CD4-positive, alpha-beta T cell treated with Interleukin-17A for 4 hours (primary cell): ENCODE measurements at regions not wholly inside any gene's neighbourhood (a gene's known extent, or its start where the extent isn't known, plus 50 kb on each side); places are given as distances from the start of the nearest gene placed in this dataset.

ENCODE experiments used
- DNase-seq: peaks from one replicate; pipeline ENCODE4 v3.0.0-alpha.2; 2020; ENCODE audit warnings: mixed read lengths

DNA sequence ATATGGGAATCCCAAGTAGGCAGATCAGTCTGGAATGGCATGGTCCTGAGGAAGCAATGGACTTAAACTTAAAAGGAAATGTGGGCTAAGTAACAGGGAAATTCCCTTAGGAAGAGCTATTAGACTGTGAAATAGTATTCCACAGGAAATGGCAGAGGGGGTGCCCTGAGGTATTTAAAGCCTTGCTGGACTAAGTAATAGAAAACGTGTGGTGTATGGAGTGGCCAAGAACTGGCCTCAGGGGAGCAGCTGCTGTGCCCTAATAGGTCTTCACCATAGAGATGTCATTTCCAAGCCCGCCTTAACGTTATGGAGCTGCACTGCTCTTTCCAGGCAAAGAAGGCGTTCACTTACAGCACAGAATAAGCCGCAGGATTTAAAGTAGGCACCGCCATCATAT, 365.2 kb upstream of the ZMIZ1 start:
- DNase-seq, result no peak

DNA sequence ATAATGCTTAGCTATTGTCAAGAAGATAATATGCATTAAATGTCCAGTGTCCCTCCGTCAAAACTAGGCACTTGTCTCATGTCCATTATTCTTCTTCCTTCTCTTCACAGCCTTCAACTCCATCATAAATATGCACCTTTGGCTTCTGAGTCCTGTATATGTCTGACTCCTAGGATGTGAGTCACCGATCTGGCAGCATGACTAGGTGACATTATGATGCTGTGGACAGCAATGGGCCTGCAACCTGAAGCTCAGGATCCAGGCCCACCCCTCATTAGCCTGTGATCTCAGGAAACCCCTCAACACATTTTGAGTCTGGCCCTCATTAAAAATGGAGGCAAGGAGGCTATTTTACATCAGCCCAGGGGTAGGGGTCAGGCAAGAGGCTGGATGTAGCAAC, 362.5 kb upstream of the ZMIZ1 start:
- no peak for DNase-seq

DNA sequence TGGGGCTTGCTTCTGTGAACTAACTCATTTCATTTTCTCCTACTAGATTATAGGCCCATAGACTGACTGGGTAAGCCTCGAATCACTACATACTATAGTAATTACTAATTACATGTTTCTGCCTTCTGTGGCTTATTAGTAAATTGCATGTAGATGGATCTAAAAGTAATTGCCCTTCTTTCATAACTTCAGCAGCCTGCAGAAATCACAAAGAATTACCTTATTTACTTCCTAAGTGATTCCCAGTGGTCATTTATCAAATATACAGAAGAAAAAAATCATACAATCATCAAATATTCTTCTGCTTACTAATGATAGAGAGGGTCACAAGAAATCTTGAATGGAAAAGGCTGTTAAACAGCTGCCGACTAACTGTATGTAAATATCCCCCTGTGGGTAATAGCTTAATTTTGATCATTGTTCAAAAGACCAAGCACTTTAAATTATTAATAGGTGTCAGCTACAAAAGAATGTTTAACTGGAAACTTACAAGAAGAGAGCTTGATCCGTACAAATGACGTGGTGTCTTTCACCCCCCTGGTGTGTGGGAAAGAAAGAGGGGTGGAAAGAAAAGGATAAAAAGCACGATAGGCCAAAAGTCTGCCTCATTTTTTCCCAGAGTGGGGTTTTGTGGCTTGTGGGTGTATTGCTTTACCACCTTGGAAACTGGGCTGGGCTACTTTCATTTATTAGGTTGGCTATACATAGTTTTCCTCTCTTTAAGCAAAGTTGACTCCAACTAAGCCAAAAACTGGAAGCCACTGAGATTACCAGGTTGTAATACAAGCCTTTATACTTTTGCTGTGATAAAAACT, 361.8 kb upstream of the ZMIZ1 start:
- DNase-seq, result no peak

DNA sequence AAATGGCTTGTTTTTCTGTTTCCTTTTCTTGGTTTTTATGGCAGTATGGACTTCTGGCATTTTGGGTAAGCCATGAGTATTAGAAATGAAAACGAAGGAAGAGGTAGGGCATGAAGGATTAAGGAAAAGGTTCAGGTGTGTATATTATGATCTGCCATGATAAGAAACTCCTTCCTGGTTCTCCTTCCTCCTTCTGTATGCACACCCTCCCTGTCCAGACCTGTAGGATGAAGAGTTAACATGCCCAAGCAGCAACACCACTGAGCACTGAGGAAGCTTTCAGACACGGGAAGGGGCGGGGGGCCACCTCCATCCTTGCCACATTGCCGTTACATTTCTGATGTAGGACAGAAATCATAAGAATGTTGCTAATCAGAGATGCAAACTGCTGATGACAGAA, 361.0 kb upstream of the ZMIZ1 start:
- DNase-seq, result no peak

DNA sequence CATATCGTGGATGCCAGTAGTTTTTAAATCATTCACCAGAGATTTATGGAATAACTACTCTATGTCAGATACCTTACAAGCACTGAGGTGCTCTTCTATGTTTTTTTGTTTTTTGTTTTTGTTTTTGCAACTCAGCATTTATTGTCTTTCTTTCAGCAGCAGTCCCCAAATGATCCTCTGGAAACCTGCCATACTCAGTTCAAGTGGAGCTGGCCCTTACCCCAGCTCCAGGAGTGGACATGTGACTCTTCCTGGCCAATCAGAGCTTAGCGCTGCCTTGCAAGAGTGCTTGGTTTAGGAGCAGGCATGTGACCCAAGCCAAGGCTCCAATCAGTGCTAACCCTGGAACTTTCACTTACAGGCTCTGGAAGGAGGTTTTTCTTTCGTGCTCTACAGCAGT, 356.6 kb upstream of the ZMIZ1 start:
- no peak for DNase-seq

DNA sequence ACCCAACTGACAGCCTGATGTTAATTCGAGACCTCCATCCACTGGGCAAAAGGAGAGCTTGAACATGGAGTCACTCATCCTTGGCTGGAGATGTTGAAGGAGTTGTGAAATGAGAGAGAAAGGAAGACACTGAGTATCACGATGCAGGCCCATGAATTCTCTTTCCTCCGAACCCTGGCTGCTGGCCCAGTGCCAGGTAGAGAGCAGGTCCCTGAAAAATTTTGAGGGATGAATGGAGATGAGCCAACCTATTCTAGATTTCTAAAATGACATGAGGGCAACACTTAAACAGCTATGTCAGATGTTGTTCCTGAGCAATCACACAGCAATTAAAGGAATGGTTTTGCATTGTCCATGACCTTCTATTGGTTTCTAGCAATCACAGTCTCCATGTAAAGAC, 355.1 kb upstream of the ZMIZ1 start:
- DNase-seq, result no peak

DNA sequence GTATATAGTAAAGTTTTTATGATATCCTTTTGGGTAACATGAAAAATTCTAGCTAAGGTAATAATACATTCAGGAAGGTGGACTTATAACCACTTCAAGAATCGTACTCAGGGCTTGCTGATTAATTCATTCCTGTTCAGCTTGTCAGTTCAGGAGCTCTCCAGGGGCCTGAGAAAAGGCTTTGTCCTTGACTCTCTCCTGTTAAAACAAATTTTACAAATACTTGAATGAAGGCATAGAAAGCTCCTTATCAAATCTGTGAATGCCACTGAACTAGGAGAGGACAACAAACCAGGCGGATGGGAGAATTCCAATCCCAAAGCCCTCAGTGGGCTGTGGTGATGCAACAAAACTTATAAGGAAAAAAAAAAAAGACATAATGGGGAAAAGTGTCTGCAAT, 354.5 kb upstream of the ZMIZ1 start:
- DNase-seq, result no peak

DNA sequence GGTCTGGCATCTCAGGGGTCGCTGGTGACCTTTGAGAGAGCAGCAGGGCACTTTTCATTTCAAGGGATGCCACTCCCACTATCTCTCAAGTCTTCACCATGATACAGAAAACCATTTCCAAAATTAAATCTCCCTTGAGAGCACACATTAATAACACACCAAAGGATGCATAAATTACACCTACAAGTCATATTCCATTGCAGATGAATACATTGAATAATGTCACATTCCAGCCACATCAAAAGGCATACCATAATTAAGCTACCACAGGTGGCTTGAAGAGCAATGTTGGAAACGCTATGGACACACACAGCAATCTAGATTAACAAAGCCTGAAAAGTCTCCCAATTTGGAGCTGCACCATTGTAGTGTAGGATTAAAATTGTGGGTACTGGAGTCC, 353.3 kb upstream of the ZMIZ1 start:
- DNase-seq, result no peak

DNA sequence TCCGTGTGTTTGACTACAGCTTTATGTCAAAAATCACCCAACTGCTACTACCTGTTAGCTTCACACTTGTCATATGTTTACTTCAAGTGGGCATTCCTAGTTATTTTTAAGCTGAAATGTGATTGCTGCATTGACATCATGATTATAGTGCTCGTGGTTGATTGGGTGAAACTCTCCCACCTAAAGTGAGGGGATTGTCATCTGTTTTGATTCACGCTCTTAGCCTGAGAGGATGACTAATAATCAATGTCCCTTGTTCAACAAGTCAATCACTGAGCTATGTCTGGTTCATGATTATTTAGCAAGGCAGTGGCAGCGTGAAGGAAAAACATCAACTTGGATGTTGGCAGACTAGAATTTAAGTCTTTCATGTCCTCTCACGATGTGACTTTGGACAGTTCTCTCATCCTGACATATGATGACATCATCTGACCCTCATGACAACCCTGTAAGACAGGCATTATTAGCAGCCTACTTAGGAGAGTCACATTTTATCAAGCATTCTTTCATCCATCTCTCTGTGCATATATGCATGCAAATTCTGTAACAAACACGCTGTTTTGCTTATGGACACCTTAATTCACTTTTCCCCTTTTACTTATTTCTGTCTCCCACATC, 352.6 kb upstream of the ZMIZ1 start:
- DNase-seq, result no peak

DNA sequence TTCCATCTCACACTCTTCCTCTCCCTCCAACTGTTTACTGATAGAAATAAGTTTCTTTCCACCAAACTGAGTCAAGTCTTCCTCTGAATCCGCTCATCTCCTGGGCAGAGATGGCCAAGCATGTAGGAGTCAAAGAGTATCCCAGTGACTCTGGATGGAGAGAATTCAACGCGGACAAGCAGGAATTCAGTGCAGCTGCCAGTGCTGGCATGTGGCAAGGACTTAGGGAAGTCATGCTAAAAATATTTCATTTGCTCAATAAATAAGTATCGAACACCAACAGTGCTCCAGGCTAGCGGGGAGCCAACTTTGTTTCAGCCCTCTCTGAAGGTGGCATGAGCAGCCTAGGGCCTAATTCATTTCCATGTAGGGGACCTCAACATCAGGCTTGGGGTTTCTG, 351.6 kb upstream of the ZMIZ1 start:
- no peak for DNase-seq

DNA sequence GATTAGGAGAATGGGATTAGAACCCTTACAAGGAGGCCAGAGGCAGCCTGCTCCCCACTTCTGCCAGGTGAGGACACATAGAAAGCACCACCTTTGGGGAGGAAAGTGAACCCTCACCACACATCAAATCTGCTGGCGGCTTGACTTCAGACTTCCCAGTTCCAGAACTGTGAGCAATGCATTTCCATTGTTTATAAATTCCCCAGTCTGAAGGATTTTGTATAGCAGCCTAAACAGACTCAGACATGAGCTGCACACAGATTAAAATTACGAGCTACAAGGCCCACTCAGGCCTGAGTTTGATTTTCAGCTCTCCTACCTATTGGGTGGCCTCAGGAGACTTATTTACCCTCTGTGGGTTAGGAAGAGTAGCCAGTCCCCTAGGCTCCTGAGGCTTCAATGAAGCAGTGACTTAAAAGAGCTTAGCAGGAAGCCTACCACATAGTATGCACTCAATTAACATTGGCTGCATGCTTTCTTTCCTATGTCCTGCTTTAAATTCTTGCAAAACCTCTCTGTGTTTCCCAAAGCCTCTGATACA, 350.7 kb upstream of the ZMIZ1 start:
- DNase-seq, result no peak

DNA sequence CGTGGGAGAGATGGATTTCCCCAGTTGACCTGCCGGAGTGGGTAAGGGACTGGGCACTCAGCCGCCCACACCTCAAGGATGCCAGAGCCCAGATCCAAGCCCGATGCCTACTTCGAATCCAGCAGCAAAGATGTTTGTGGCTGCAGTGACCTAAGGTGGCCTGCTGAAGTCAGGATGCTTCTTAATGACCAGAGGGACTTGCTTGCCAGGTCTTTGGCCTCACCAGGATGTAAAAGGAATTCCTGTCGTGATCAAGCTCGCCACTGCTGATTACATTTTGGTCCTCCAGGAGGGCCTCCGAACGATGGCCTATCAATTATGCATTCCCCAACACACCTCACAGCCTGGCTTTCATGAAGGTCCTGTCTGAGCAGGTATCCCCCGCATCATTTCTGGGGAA, 349.5 kb upstream of the ZMIZ1 start:
- DNase-seq, result no peak

DNA sequence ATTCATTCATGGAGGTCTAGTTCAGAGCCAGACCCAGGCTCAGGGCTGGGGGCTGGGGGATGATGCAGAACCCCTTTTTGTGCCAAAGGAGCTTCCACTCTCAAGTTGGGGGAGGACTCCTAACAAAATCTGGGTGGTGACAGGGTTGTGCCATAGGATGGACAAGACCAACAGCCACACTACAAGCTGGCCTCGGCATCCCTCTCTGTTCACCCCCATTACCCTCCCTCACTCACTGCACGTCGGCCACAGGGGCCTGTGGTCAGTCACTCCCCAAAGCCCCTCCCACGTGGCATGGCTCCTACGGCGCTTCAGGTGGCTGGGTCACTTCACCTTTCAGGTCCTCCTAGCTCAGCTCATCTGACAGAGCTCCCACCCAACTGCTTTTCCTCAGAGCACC, 348.7 kb upstream of the ZMIZ1 start:
- no peak for DNase-seq

DNA sequence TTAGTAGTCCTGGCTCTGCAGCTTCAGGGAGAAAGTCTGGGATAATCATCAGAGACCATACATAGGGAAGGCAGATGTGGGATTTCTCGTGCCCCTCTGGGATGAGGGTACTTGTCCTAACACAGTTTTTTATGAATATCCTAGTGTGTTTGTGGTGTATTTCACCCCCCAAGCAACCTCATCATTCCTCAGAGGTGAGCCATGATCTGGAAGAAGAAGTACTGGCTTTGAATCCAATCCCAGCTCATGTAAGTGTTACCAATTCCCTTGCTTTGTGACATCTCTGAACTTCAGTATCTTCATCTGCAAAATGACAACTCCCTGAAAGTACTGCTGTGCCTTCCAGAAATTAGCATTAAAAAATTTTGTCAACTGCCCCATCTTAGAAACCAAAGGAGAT, 347.5 kb upstream of the ZMIZ1 start:
- DNase-seq, result no peak

DNA sequence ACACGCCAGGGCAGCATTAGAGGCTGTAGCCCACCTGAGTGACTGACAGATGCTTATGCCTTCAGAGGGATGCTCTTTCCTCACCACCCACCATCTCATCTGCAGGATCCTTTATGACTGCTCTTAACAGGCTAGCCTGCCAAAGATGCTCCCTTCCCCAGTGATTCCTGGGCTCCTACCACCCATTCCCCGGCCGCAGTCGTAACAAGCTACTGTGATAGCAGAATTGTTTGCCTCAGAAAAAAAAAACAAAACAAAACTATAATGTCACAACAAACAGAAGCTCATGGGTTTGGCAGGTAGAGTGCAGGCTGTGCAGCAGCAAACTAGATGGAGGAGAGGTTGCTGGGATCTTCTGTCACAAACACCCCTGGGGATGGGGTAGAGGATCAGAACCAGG, 343.9 kb upstream of the ZMIZ1 start:
- no peak for DNase-seq

DNA sequence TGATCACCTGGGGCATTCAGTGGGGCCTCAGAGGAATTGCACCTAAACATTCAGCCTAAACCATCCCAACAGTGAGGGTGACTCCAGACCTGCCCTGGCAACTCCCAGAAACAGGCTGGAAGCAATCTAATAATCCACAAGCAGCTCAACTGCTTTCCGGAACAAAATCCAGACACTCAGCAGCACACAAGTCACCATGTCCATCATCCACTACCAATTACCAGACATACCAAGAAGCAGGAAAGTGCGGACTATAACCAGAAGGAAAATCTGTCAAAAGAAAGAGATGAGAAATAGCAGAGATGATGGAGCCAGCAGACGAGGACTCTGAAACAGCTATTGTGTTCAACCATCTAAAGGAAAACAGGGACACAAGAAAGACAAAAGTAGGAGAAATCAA, 342.6 kb upstream of the ZMIZ1 start:
- DNase-seq, result no peak

DNA sequence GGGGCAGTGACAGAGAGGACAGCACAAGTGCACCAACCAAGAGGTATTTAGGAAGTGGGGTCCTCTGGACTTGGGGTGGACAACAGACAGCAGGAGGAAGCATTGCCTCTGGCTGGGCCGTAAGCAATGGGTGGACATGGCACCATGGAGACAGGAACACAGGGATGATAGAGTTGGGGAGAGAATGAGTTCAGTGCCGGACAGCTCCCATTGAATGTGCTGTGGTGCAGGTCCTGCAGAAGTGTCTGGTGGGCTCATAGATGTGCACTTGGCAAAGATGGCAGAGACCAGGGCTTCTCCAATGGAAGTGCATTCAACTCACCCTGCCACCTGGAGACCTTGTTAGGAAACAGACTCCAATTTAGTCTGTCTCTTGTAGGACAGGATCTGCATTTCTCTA, 341.5 kb upstream of the ZMIZ1 start:
- no peak for DNase-seq

DNA sequence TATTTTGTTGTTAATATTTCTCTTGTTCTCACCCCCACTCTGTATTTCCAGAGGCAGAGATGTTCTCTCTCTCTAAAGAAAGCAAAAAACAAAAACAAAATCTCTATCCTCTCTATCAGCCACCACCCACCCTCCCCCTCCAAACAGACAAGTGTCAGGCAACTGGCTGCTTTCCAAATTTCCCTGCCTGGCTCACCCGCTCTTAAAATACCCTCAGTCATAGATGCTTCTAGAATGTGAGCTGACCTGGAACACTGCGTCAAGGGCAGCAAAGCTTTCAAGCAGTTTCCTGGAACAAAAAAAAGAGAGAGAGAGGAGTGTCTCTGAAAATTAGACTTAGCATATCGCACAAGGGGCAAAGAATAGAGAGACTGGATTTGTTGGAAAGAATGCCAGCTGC, 341.0 kb upstream of the ZMIZ1 start:
- DNase-seq, result no peak

DNA sequence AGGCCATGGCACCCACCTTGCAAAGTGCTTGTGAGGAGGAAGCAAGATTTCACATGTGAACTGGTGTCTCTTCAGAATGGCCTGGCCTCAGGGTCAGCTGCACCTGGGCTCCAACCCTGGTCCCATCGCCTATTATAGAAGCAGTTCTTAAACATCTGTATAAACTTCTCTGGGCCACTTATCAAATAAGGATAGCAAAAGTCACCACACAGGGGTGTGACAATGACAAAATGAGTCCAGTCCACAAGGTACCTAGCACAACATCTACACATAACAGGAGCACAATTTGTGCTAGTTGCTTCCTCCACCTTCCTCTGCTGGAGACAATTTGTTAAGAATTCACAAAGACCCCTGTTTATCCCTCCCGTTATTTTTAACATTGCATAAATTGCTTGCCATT, 340.6 kb upstream of the ZMIZ1 start:
- DNase-seq, result no peak

DNA sequence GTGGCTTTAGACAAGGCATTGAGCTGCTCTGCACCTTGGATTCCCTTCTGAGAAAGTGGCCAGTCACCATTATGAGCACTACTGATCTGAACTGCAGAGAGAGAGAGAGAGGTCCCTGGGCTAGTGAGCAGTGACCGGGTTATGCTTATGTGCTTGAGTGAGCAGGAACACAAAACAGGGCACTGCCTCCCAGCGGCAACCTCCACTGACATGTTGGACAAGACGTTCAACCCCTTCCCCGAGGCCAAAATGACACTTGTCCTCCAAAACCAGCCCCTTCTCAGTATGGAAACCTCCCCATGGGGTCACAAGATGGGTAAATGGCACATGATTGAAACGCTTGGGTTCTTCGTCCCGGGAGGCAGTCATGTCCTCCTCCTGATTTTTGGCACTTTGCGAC, 339.4 kb upstream of the ZMIZ1 start:
- no peak for DNase-seq

DNA sequence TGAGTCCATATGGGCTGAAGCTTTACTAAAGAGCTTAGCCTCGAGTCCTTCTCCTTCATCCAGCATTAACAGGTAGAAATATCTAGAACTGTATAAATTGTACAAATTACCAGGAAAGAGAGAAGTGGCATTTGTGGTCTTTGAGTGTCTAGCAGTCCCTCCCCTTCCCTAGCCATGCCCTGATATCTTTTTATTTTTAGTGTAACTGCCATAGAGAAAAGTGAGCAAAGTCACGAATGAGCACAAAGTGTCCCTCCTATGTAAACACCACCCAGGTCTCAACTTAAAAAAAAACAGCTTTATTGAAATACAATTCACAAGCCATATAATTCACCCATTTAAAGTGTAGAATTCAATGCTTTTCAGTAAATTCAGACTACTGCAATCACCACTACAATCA, 339.0 kb upstream of the ZMIZ1 start:
- no peak for DNase-seq

DNA sequence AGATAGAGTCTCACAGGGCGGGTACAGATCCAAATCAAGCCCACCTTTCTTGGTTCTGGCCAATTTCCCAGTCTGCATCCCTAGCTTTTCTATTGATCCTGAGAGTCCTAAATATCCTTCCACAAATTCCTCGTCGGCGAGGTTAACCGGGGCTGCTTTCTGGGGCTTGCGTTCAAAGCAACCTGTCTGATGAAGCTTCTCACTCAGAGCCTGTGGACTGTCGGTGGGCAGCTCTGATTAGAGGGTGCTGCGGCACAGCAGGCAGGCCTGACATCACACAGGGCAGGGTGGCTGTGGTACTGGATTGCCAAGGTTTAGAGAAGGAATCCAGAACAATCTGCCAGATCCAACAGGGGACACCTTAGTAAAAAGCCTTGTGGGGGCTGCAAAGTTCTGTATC, 338.0 kb upstream of the ZMIZ1 start:
- no peak for DNase-seq

DNA sequence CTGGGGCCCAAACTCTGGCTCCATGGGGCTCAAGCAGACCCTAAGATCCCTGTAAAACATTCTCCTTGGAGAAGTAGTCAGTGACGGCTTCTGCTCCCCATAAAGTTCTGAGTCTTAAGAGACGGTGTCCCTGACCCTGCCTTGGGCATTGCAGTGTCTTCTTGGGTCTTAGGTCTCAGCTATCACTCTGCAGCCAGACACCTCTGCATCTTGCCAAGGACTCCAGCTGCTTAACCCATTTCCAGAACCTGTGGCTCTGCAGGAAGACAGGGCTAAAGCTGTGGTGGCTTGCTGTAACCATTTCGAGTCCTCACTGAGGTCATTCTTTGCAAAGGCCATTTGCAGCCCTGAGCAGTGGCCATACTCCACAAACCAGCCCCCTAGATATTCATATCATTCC, 337.1 kb upstream of the ZMIZ1 start:
- no peak for DNase-seq

DNA sequence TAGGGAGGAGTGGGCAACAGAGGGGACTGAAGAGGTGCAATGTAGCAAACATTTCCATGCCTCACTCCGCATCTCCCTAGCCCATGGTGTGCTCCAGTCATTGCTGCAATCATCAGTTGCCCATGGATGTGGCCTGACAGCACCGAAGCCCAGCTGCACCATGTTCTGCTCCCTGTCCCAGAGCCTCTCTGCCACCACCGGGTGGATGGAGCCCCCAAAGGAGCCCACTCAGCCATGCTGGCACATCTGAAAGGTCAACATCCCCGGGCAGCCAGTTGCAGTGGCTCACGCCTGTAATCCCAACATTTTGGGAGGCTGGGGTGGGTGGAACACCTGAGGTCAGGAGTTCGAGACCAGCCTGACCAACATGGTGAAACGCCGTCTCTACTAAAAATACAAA, 336.4 kb upstream of the ZMIZ1 start:
- no peak for DNase-seq
